Mesendoderm (in vitro differentiated cells): ENCODE measurements at regions not wholly inside any gene's neighbourhood (a gene's known extent, or its start where the extent isn't known, plus 50 kb on each side); places are given as distances from the start of the nearest gene placed in this dataset.

ENCODE experiments used
- DNase-seq: peaks from one replicate; pipeline ENCODE4 v3.0.0; 2013
- H2AK5ac ChIP-seq: 2 replicates; pipeline ENCODE4 v1.6.1; 2013; ENCODE audit warnings: low read length, inconsistent platforms
- H2BK120ac ChIP-seq: 2 replicates; pipeline ENCODE4 v1.6.1; 2013; ENCODE audit warnings: low read depth, mild to moderate bottlenecking, low read length, moderate library complexity, mixed read lengths
- H2BK15ac ChIP-seq: replicated peaks from 2 replicates; pipeline ENCODE4 v1.6.1; 2013; ENCODE audit warnings: low read depth, mild to moderate bottlenecking, moderate library complexity
- H2BK5ac ChIP-seq: 2 replicates; pipeline ENCODE4 v1.6.1; 2013; ENCODE audit warnings: low read length, inconsistent platforms
- H3K18ac ChIP-seq: 2 replicates; pipeline ENCODE4 v1.6.1; 2013; ENCODE audit warnings: mild to moderate bottlenecking, low read length, mixed read lengths
- H3K23ac ChIP-seq: one replicate; pipeline ENCODE4 v1.6.1; 2013; ENCODE audit warnings: low read length
- H3K27ac ChIP-seq: 2 replicates; pipeline ENCODE4 v1.5.1; 2013; ENCODE audit warnings: low read depth, mild to moderate bottlenecking, inconsistent platforms, low read length, moderate library complexity
- H3K27me3 ChIP-seq: 2 replicates; pipeline ENCODE4 v1.6.1; 2013; ENCODE audit warnings: low read length, control low read depth, mild to moderate bottlenecking, inconsistent platforms; ENCODE audit not compliant: insufficient read depth, poor library complexity
- H3K36me3 ChIP-seq: 2 replicates; pipeline ENCODE4 v1.6.1; 2013; ENCODE audit warnings: low read length, inconsistent platforms; ENCODE audit not compliant: control insufficient read depth, insufficient read depth
- H3K4ac ChIP-seq: one replicate; pipeline ENCODE4 v1.6.1; 2013; ENCODE audit warnings: low read depth, mild to moderate bottlenecking, low read length, moderate library complexity
- H3K4me1 ChIP-seq: 2 replicates; pipeline ENCODE4 v1.6.1; 2013; ENCODE audit warnings: low read depth, low read length, inconsistent platforms; ENCODE audit not compliant: control insufficient read depth
- H3K4me2 ChIP-seq: 2 replicates; pipeline ENCODE4 v1.6.1; 2013; ENCODE audit warnings: low read length
- H3K4me3 ChIP-seq: 2 replicates; pipeline ENCODE4 v1.5.1; 2013; ENCODE audit warnings: mild to moderate bottlenecking, low read length
- H3K56ac ChIP-seq: one replicate; pipeline ENCODE4 v1.6.1; 2013; ENCODE audit warnings: low read length
- H3K79me1 ChIP-seq: 2 replicates; pipeline ENCODE4 v1.6.1; 2013; ENCODE audit warnings: low read length, inconsistent platforms
- H3K79me2 ChIP-seq: 2 replicates; pipeline ENCODE4 v1.6.1; 2013; ENCODE audit warnings: mild to moderate bottlenecking, low read length; ENCODE audit not compliant: control insufficient read depth, insufficient read depth
- H3K9ac ChIP-seq: 2 replicates; pipeline ENCODE4 v1.6.1; 2013; ENCODE audit warnings: low read length, inconsistent platforms
- H4K5ac ChIP-seq: one replicate; pipeline ENCODE4 v1.6.1; 2013; ENCODE audit warnings: low read length
- H4K8ac ChIP-seq: one replicate; pipeline ENCODE4 v1.6.1; 2013; ENCODE audit warnings: low read depth, mild to moderate bottlenecking, control low read depth, low read length, moderate library complexity
- WGBS: extraction: QIAGEN DNeasy Blood & Tissue Kit; methylation state at CpG from one replicate; pipeline ENCODE4 v1.1.7; 2013; ENCODE audit warnings: low lambda C conversion rate, missing lambda C conversion rate; ENCODE audit not compliant: insufficient coverage; ENCODE audit errors: extremely low coverage; 5-methylcytosine and 5-hydroxymethylcytosine counted together

- Histone ChIP-seq H3K18ac (no peak overlapping the region), H3K79me1 (no peaks in the 10 kb centered on the region), H4K8ac (no peak overlapping the region), H3K4me2 (no peak overlapping the region), H2BK15ac (no peak overlapping the region), H2AK5ac (no peak overlapping the region), H3K56ac (no peak overlapping the region), H3K79me2 (no peaks in the 10 kb centered on the region), H2BK120ac (no peak overlapping the region), H3K36me3 (no peaks in the 10 kb centered on the region), H2BK5ac (no peak overlapping the region), H3K27me3 (no peaks in the 10 kb centered on the region), H4K5ac (no peak overlapping the region), H3K4me3 (no peak overlapping the region), H3K9ac (no peak overlapping the region), H3K4me1 (peaks cover 3% of the 10 kb centered on the region), H3K4ac (no peak overlapping the region), H3K27ac (no peak overlapping the region), H3K23ac (no peak overlapping the region)
- DNase-seq, result peak; percentile 40
- no CpG with 5 or more reads among the region's 12 CpGs for WGBS
Measured at GRCh38 chr15:70539912-70540530, 223.3 kb downstream of the UACA start.

GRCh38 chr15:70539409-70539808, 223.9 kb downstream of the UACA start:
- no peak overlapping the region for H3K4ac ChIP-seq
- no CpG with 5 or more reads among the region's 5 CpGs for WGBS
- H3K56ac ChIP-seq, result no peak overlapping the region
- no peaks in the 10 kb centered on the region for H3K79me2 ChIP-seq
- no peak overlapping the region for H3K27ac ChIP-seq
- no peak for DNase-seq
- H3K27me3 ChIP-seq, result no peaks in the 10 kb centered on the region
- no peaks in the 10 kb centered on the region for H3K79me1 ChIP-seq
- peaks cover 3% of the 10 kb centered on the region for H3K4me1 ChIP-seq
- no peak overlapping the region for H2BK15ac ChIP-seq
- no peak overlapping the region for H4K5ac ChIP-seq
- no peak overlapping the region for H3K4me3 ChIP-seq
- no peak overlapping the region for H2AK5ac ChIP-seq
- no peak overlapping the region for H2BK5ac ChIP-seq
- H3K18ac ChIP-seq, result no peak overlapping the region
- H3K36me3 ChIP-seq, result no peaks in the 10 kb centered on the region
- H3K23ac ChIP-seq, result no peak overlapping the region
- H2BK120ac ChIP-seq, result no peak overlapping the region
- no peak overlapping the region for H3K4me2 ChIP-seq
- H4K8ac ChIP-seq, result no peak overlapping the region
- H3K9ac ChIP-seq, result no peak overlapping the region

- H3K4me1 ChIP-seq, result peaks cover 3% of the 10 kb centered on the region
- no peak overlapping the region for H2BK5ac ChIP-seq
- H3K27me3 ChIP-seq, result no peaks in the 10 kb centered on the region
- H3K4me2 ChIP-seq, result no peak overlapping the region
- H4K8ac ChIP-seq, result no peak overlapping the region
- no peak overlapping the region for H3K18ac ChIP-seq
- H3K36me3 ChIP-seq, result no peaks in the 10 kb centered on the region
- H3K9ac ChIP-seq, result no peak overlapping the region
- H3K4ac ChIP-seq, result no peak overlapping the region
- no peak overlapping the region for H3K27ac ChIP-seq
- no peaks in the 10 kb centered on the region for H3K79me1 ChIP-seq
- no peak overlapping the region for H3K23ac ChIP-seq
- no peak overlapping the region for H3K4me3 ChIP-seq
- no peak overlapping the region for H2AK5ac ChIP-seq
- no peaks in the 10 kb centered on the region for H3K79me2 ChIP-seq
- H3K56ac ChIP-seq, result no peak overlapping the region
- no peak overlapping the region for H2BK15ac ChIP-seq
- no peak overlapping the region for H2BK120ac ChIP-seq
- no peak overlapping the region for H4K5ac ChIP-seq
- no peak for DNase-seq
Measured at GRCh38 chr15:70538278-70538677, 225.1 kb downstream of the UACA start.

- Histone ChIP-seq H3K4me2 (no peak overlapping the region), H3K23ac (no peak overlapping the region), H3K4me3 (no peak overlapping the region), H3K27me3 (no peaks in the 10 kb centered on the region), H3K79me1 (no peaks in the 10 kb centered on the region), H3K4me1 (peaks cover 3% of the 10 kb centered on the region), H2BK15ac (no peak overlapping the region), H3K36me3 (no peaks in the 10 kb centered on the region), H4K8ac (no peak overlapping the region), H3K18ac (no peak overlapping the region), H2BK120ac (no peak overlapping the region), H4K5ac (no peak overlapping the region), H3K27ac (no peak overlapping the region), H3K9ac (no peak overlapping the region), H3K4ac (no peak overlapping the region), H3K56ac (no peak overlapping the region), H3K79me2 (no peaks in the 10 kb centered on the region), H2BK5ac (no peak overlapping the region), H2AK5ac (no peak overlapping the region)
- DNase-seq, result no peak
- WGBS, result no CpG with 5 or more reads among the region's 4 CpGs
Measured at GRCh38 chr15:70535955-70536338, 227.4 kb downstream of the UACA start.

GRCh38 chr15:70535071-70535954, 228.0 kb downstream of the UACA start:
- H3K18ac ChIP-seq, result no peak overlapping the region

More at GRCh38 chr15:70535071-70535954, 228.0 kb downstream of the UACA start:
- no peak overlapping the region for H3K4me2 ChIP-seq
- no peak overlapping the region for H4K8ac ChIP-seq
- no peak overlapping the region for H3K56ac ChIP-seq
- H4K5ac ChIP-seq, result no peak overlapping the region
- no peak overlapping the region for H3K4me3 ChIP-seq
- no peaks in the 10 kb centered on the region for H3K4me1 ChIP-seq
- DNase-seq, result no peak
- no peaks in the 10 kb centered on the region for H3K27me3 ChIP-seq
- no peak overlapping the region for H3K27ac ChIP-seq
- H2BK15ac ChIP-seq, result no peak overlapping the region
- H2BK5ac ChIP-seq, result no peak overlapping the region
- H3K79me2 ChIP-seq, result no peaks in the 10 kb centered on the region
- H3K4ac ChIP-seq, result no peak overlapping the region
- H3K9ac ChIP-seq, result no peak overlapping the region
- H3K23ac ChIP-seq, result no peak overlapping the region
- no peak overlapping the region for H2BK120ac ChIP-seq
- no peaks in the 10 kb centered on the region for H3K79me1 ChIP-seq
- no peaks in the 10 kb centered on the region for H3K36me3 ChIP-seq
- no CpG with 5 or more reads among the region's 11 CpGs for WGBS
- no peak overlapping the region for H2AK5ac ChIP-seq
